Skin epidermis (tissue), 12 donors: ENCODE measurements at regions not wholly inside any gene's neighbourhood (a gene's known extent, or its start where the extent isn't known, plus 50 kb on each side); places are given as distances from the start of the nearest gene placed in this dataset.
"Not testable (repeated sequence)": the region's sequence is repeated elsewhere in the genome, so short reads cannot be mapped to it uniquely, and the experiment has no call there.

Experiments used
- H3K27ac ChIP-seq, 21 experiments: fragments of 200-600 bp; sonication (generic) in 11 of 21; one replicate each; pipeline ENCODE4 v1.5.0; 2020; ENCODE audit warnings: mild to moderate bottlenecking in 3 of 21, inconsistent platforms in 2 of 21, moderate library complexity in 2 of 21
- H3K4me3 ChIP-seq, 7 experiments: fragments of 200-600 bp; sonication (generic) in 2 of 7; one replicate each; pipeline ENCODE4 v1.5.0; 2020; ENCODE audit warnings: inconsistent platforms in 2 of 7, mild to moderate bottlenecking in 2 of 7, moderate library complexity in 1 of 7

GRCh38 chr1:82366689-82367088 is 566.0 kb downstream of the ADGRL2 start:
- H3K27ac ChIP-seq = no peak overlapping the region
- no peak overlapping the region for H3K4me3 ChIP-seq

GRCh38 chr1:82359541-82359940 is 558.8 kb downstream of the ADGRL2 start:
- not testable (repeated sequence) for H3K4me3 ChIP-seq, H3K27ac ChIP-seq

- not testable (repeated sequence) for H3K4me3 ChIP-seq, H3K27ac ChIP-seq
These were observed 558.0 kb downstream of the ADGRL2 start for GRCh38 chr1:82358706-82359105.

- H3K27ac ChIP-seq, H3K4me3 ChIP-seq: not testable (repeated sequence)
These were observed 553.8 kb downstream of the ADGRL2 start for GRCh38 chr1:82354546-82354945.

- H3K27ac ChIP-seq = no peak overlapping the region
- no peak overlapping the region for H3K4me3 ChIP-seq
These were observed 547.8 kb downstream of the ADGRL2 start for GRCh38 chr1:82348487-82348886.

- Histone ChIP-seq H3K27ac (no peak overlapping the region), H3K4me3 (no peak overlapping the region)
These were observed 545.4 kb downstream of the ADGRL2 start for GRCh38 chr1:82346141-82346540.

- Histone ChIP-seq H3K4me3 (no peak overlapping the region), H3K27ac (no peak overlapping the region)
These were observed 542.6 kb downstream of the ADGRL2 start for GRCh38 chr1:82343381-82343780.

GRCh38 chr1:82337635-82338034 is 536.9 kb downstream of the ADGRL2 start:
- H3K4me3 ChIP-seq = no peak overlapping the region
- H3K27ac ChIP-seq = no peak overlapping the region

GRCh38 chr1:82330330-82330729 is 529.6 kb downstream of the ADGRL2 start:
- no peak overlapping the region for H3K4me3 ChIP-seq
- no peak overlapping the region for H3K27ac ChIP-seq

- no peak overlapping the region for H3K27ac ChIP-seq
These were observed 528.5 kb downstream of the ADGRL2 start for GRCh38 chr1:82329226-82329625.

GRCh38 chr1:82323144-82323841 is 522.6 kb downstream of the ADGRL2 start:
- Histone ChIP-seq H3K4me3 (no peak overlapping the region), H3K27ac (no peak overlapping the region)

More at GRCh38 chr1:82329226-82329625, 528.5 kb downstream of the ADGRL2 start:
- H3K4me3 ChIP-seq = no peak overlapping the region

GRCh38 chr1:82321794-82322193 is 521.1 kb downstream of the ADGRL2 start:
- Histone ChIP-seq H3K27ac (no peak overlapping the region), H3K4me3 (no peak overlapping the region)

- Histone ChIP-seq H3K4me3 (no peak overlapping the region), H3K27ac (no peak overlapping the region)
These were observed 518.8 kb downstream of the ADGRL2 start for GRCh38 chr1:82319546-82319945.

GRCh38 chr1:82318921-82319320 is 518.2 kb downstream of the ADGRL2 start:
- H3K4me3 ChIP-seq = no peak overlapping the region
- H3K27ac ChIP-seq = no peak overlapping the region

- H3K27ac ChIP-seq = no peak overlapping the region
- H3K4me3 ChIP-seq = no peak overlapping the region
These were observed 517.5 kb downstream of the ADGRL2 start for GRCh38 chr1:82318265-82318664.

GRCh38 chr1:82317671-82318070 is 516.9 kb downstream of the ADGRL2 start:
- Histone ChIP-seq H3K4me3 (no peak overlapping the region), H3K27ac (no peak overlapping the region)

- H3K27ac ChIP-seq = no peak overlapping the region
- H3K4me3 ChIP-seq = no peak overlapping the region
These were observed 498.9 kb downstream of the ADGRL2 start for GRCh38 chr1:82299656-82300055.

- no peak overlapping the region for H3K27ac ChIP-seq
These were observed 498.3 kb downstream of the ADGRL2 start for GRCh38 chr1:82299056-82299455.

GRCh38 chr1:82297139-82297896 is 496.6 kb downstream of the ADGRL2 start:
- no peak overlapping the region for H3K4me3 ChIP-seq
- H3K27ac ChIP-seq = no peak overlapping the region

More at GRCh38 chr1:82299056-82299455, 498.3 kb downstream of the ADGRL2 start:
- H3K4me3 ChIP-seq = no peak overlapping the region

- Histone ChIP-seq H3K4me3 (no peak overlapping the region), H3K27ac (no peak overlapping the region)
These were observed 486.8 kb downstream of the ADGRL2 start for GRCh38 chr1:82287556-82287955.

GRCh38 chr1:82284213-82284612 is 483.5 kb downstream of the ADGRL2 start:
- H3K27ac ChIP-seq = no peak overlapping the region

More at GRCh38 chr1:82284213-82284612, 483.5 kb downstream of the ADGRL2 start:
- no peak overlapping the region for H3K4me3 ChIP-seq
